ENCODE measurements at regions not wholly inside any gene's neighbourhood (a gene's known extent, or its start where the extent isn't known, plus 50 kb on each side); places are given as distances from the start of the nearest gene placed in this dataset.

- H3K36me3 Mint-ChIP-seq (ENCODE audit: low read depth), result no peaks in the 10 kb centered on the region
- H3K27me3 Mint-ChIP-seq (ENCODE audit: low read depth), result no peaks in the 10 kb centered on the region
- TF ChIP-seq CTCF (conservative IDR thresholded peaks at IDR 0.05), result no peak
- DNase-seq (ENCODE audit: low read depth, low spot score), result no peak
- no peaks in the 10 kb centered on the region for H3K9me3 Mint-ChIP-seq
- H3K27ac Mint-ChIP-seq (ENCODE audit: unreplicated experiment), result no peak overlapping the region
- H3K4me1 Mint-ChIP-seq, result no peaks in the 10 kb centered on the region
- no peak overlapping the region for H3K4me3 Mint-ChIP-seq
Observed at GRCh38 chr5:34530637-34531036, 125.5 kb upstream of the RAI14 start.

DNA sequence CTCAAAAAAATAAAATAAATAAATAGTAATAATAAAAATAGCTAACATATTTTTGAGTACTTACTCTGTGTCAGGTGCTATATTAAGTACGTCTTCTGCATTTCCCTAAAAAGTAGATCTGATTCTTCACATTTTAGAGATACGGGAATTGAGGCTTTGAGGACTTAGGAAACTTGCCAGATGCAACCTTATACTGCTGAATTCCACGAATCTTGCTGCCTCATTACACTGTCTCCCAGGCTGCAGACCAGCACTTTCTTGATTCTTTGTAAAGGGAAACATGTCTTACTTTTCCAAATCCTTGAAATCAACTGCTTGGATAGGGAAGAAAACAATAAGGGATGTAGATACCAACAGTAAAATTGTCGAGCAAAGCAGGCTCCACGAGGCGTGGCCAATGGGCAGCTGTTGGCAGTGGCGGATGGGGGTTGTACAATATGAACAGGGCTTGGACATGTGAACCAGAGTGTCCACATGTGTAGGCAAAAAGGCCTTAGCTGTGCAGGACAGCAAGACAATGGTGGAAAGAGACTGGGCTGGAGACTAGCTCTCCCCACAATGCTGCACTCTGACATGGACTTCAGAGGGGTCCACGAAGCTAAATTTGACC, 124.3 kb upstream of the RAI14 start:
- DNase-seq (ENCODE audit: low read depth, low spot score), result no peak
- no peaks in the 10 kb centered on the region for H3K36me3 Mint-ChIP-seq (ENCODE audit: low read depth)
- no peak overlapping the region for H3K4me3 Mint-ChIP-seq
- no peaks in the 10 kb centered on the region for H3K27me3 Mint-ChIP-seq (ENCODE audit: low read depth)
- no peak overlapping the region for H3K27ac Mint-ChIP-seq (ENCODE audit: unreplicated experiment)
- H3K9me3 Mint-ChIP-seq, result no peaks in the 10 kb centered on the region
- no peaks in the 10 kb centered on the region for H3K4me1 Mint-ChIP-seq
- no peak for TF ChIP-seq CTCF (conservative IDR thresholded peaks at IDR 0.05)

- no peak overlapping the region for H3K27ac Mint-ChIP-seq (ENCODE audit: unreplicated experiment)
- H3K27me3 Mint-ChIP-seq (ENCODE audit: low read depth), result no peaks in the 10 kb centered on the region
- no peaks in the 10 kb centered on the region for H3K4me1 Mint-ChIP-seq
- no peak overlapping the region for H3K4me3 Mint-ChIP-seq
- TF ChIP-seq CTCF (conservative IDR thresholded peaks at IDR 0.05), result no peak
- no peak for DNase-seq (ENCODE audit: low read depth, low spot score)
- H3K9me3 Mint-ChIP-seq, result no peaks in the 10 kb centered on the region
- H3K36me3 Mint-ChIP-seq (ENCODE audit: low read depth), result no peaks in the 10 kb centered on the region
Observed at GRCh38 chr5:34533582-34534522, 122.3 kb upstream of the RAI14 start.

GRCh38 chr5:34534523-34535103, 121.5 kb upstream of the RAI14 start:
- H3K27me3 Mint-ChIP-seq (ENCODE audit: low read depth), result no peaks in the 10 kb centered on the region
- H3K4me1 Mint-ChIP-seq, result no peaks in the 10 kb centered on the region
- no peaks in the 10 kb centered on the region for H3K36me3 Mint-ChIP-seq (ENCODE audit: low read depth)
- TF ChIP-seq CTCF (conservative IDR thresholded peaks at IDR 0.05), result no peak
- H3K27ac Mint-ChIP-seq (ENCODE audit: unreplicated experiment), result no peak overlapping the region
- no peaks in the 10 kb centered on the region for H3K9me3 Mint-ChIP-seq
- no peak for DNase-seq (ENCODE audit: low read depth, low spot score)
- no peak overlapping the region for H3K4me3 Mint-ChIP-seq

DNA sequence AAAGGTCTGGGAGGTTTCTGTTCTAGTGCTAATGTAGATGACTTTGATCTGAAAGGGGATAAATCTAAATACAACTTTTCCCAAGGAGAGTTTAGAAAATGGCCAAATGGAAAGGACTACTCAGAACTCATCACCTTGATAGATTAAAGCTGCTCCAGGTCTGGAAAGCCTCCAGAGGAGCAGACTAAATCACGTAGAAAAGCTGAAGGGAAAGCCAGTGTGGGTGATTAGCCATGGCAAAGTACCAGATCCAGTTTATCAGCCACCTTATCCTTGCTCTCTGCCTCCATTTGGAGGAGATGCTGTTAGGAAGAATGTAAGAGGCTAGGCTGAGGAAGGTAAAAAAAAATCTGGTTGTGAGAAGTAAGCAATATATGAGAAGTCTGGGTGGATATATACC, 120.7 kb upstream of the RAI14 start:
- H3K9me3 Mint-ChIP-seq, result no peaks in the 10 kb centered on the region
- H3K36me3 Mint-ChIP-seq (ENCODE audit: low read depth), result no peaks in the 10 kb centered on the region
- no peaks in the 10 kb centered on the region for H3K4me1 Mint-ChIP-seq
- H3K27ac Mint-ChIP-seq (ENCODE audit: unreplicated experiment), result no peak overlapping the region
- no peaks in the 10 kb centered on the region for H3K27me3 Mint-ChIP-seq (ENCODE audit: low read depth)
- no peak overlapping the region for H3K4me3 Mint-ChIP-seq
- no peak for TF ChIP-seq CTCF (conservative IDR thresholded peaks at IDR 0.05)
- DNase-seq (ENCODE audit: low read depth, low spot score), result no peak

Data from neural crest cell (in vitro differentiated cells).